ENCODE measurements at regions not wholly inside any gene's neighbourhood (a gene's known extent, or its start where the extent isn't known, plus 50 kb on each side); places are given as distances from the start of the nearest gene placed in this dataset.

DNA sequence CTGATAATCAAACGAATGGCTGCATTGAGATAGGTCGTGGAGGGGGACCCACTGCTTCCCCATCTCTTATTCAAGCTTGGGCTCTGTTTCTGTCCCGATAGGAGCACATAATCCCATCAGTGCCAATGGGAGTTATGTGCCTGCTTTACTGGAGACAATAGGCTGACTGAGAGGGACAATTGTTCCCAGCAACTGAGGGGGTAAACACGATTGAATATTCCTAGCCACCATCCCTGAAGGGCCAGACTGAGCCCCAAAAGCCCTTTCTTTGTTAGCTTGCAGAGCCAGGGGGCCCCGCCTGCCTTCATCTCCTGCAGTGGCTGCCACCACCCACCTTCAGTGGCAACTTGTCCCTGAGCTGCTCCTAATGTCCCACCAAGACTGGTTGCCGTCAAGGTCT lies 172.8 kb upstream of the NAV2 start:
- TF ChIP-seq, protein P1, sequence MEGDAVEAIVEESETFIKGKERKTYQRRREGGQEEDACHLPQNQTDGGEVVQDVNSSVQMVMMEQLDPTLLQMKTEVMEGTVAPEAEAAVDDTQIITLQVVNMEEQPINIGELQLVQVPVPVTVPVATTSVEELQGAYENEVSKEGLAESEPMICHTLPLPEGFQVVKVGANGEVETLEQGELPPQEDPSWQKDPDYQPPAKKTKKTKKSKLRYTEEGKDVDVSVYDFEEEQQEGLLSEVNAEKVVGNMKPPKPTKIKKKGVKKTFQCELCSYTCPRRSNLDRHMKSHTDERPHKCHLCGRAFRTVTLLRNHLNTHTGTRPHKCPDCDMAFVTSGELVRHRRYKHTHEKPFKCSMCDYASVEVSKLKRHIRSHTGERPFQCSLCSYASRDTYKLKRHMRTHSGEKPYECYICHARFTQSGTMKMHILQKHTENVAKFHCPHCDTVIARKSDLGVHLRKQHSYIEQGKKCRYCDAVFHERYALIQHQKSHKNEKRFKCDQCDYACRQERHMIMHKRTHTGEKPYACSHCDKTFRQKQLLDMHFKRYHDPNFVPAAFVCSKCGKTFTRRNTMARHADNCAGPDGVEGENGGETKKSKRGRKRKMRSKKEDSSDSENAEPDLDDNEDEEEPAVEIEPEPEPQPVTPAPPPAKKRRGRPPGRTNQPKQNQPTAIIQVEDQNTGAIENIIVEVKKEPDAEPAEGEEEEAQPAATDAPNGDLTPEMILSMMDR (IDR thresholded peaks at IDR 0.05; ENCODE audit: borderline replicate concordance, extremely low read depth, low read length, poor library complexity, severe bottlenecking), result no peak
- TF ChIP-seq EZH2 (IDR thresholded peaks at IDR 0.05; ENCODE audit: borderline replicate concordance, low read depth, low read length, severe bottlenecking), result no peak
